ENCODE measurements at regions not wholly inside any gene's neighbourhood (a gene's known extent, or its start where the extent isn't known, plus 50 kb on each side); places are given as distances from the start of the nearest gene placed in this dataset.

DNA sequence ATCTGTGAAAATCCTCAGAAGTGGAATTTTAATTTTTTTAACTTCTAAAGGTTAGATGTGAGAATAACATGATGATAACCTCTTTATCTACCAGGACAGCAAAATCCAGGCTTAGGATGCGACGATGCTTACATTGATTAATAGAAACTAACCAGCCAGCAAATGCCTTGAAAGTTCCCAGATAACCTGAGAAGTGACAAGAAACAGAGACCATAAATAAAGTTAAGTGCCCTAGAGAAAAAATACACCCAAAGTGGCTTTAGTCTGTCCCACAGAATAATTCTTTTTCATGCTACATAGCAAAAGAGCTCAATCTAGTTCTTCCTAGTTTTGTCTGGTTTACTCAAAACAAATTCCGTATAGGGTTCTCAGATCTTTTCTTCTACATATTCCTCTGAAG lies 262.7 kb downstream of the WDR11 start:
- no peaks in the 10 kb centered on the region for H3K27me3 Mint-ChIP-seq (ENCODE audit: low read depth)
- H3K27ac Mint-ChIP-seq (ENCODE audit: unreplicated experiment) = no peak overlapping the region
- no peak overlapping the region for H3K4me3 Mint-ChIP-seq (ENCODE audit: unreplicated experiment)
- peaks cover 1% of the 10 kb centered on the region for H3K36me3 Mint-ChIP-seq (ENCODE audit: low read depth)
- no peak for DNase-seq (ENCODE audit: low spot score)
- TF ChIP-seq, protein P1, sequence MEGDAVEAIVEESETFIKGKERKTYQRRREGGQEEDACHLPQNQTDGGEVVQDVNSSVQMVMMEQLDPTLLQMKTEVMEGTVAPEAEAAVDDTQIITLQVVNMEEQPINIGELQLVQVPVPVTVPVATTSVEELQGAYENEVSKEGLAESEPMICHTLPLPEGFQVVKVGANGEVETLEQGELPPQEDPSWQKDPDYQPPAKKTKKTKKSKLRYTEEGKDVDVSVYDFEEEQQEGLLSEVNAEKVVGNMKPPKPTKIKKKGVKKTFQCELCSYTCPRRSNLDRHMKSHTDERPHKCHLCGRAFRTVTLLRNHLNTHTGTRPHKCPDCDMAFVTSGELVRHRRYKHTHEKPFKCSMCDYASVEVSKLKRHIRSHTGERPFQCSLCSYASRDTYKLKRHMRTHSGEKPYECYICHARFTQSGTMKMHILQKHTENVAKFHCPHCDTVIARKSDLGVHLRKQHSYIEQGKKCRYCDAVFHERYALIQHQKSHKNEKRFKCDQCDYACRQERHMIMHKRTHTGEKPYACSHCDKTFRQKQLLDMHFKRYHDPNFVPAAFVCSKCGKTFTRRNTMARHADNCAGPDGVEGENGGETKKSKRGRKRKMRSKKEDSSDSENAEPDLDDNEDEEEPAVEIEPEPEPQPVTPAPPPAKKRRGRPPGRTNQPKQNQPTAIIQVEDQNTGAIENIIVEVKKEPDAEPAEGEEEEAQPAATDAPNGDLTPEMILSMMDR (IDR thresholded peaks at IDR 0.05) = no peak
- peaks cover 16% of the 10 kb centered on the region for H3K4me1 Mint-ChIP-seq (ENCODE audit: low read depth)
- peaks cover 19% of the 10 kb centered on the region for H3K9me3 Mint-ChIP-seq (ENCODE audit: low read depth)

DNA sequence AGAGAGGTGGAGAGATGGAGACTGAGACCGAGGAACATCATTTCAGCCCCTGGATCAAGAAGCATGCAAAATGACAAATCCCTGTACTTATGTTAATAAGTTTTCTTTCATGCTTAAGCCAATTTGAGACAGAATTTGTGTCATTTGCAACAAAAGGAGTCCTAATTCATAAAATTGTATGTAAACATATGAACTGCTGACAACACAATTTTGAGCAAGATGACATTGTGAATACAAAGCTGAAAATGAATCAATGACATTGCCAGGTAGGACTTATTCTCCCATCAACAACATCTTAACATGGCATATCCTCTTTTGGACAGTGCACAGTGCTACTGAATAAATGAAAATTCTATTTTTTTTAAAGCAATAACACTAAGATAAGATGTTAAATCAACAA lies 264.0 kb downstream of the WDR11 start:
- TF ChIP-seq, protein P1 (IDR thresholded peaks at IDR 0.05) = no peak
- Mint-ChIP-seq H3K27ac (ENCODE audit: unreplicated experiment) (no peak overlapping the region), H3K9me3 (ENCODE audit: low read depth) (peaks cover 19% of the 10 kb centered on the region), H3K4me3 (ENCODE audit: unreplicated experiment) (no peak overlapping the region), H3K36me3 (ENCODE audit: low read depth) (peaks cover 1% of the 10 kb centered on the region), H3K4me1 (ENCODE audit: low read depth) (peaks cover 16% of the 10 kb centered on the region), H3K27me3 (ENCODE audit: low read depth) (peaks cover 4% of the 10 kb centered on the region)
- DNase-seq (ENCODE audit: low spot score) = no peak

DNA sequence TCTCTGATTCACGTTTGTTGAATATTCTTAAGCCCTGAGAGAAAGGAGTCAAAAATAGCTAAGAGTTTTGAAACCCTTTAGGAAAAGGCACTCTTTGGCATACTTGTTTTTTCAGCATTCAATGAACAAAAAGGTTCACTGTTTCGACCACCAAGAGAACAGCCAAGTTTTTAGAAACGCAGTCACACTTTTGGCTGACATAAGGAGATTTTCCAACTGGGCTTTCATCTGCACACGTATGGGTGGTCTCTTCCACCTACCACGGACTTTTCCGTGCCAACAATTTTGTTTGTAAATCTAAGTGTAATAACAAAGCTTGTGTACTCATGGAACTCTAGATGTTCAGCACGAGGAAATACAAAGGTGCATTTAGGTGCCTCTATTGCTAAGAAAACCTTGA lies 270.3 kb downstream of the WDR11 start:
- Mint-ChIP-seq H3K4me1 (ENCODE audit: low read depth) (no peaks in the 10 kb centered on the region), H3K27ac (ENCODE audit: unreplicated experiment) (no peak overlapping the region), H3K9me3 (ENCODE audit: low read depth) (peaks cover 15% of the 10 kb centered on the region), H3K36me3 (ENCODE audit: low read depth) (no peaks in the 10 kb centered on the region), H3K4me3 (ENCODE audit: unreplicated experiment) (no peak overlapping the region), H3K27me3 (ENCODE audit: low read depth) (peaks cover 7% of the 10 kb centered on the region)
- no peak for DNase-seq (ENCODE audit: low spot score)
- TF ChIP-seq, protein P1 (IDR thresholded peaks at IDR 0.05) = no peak

DNA sequence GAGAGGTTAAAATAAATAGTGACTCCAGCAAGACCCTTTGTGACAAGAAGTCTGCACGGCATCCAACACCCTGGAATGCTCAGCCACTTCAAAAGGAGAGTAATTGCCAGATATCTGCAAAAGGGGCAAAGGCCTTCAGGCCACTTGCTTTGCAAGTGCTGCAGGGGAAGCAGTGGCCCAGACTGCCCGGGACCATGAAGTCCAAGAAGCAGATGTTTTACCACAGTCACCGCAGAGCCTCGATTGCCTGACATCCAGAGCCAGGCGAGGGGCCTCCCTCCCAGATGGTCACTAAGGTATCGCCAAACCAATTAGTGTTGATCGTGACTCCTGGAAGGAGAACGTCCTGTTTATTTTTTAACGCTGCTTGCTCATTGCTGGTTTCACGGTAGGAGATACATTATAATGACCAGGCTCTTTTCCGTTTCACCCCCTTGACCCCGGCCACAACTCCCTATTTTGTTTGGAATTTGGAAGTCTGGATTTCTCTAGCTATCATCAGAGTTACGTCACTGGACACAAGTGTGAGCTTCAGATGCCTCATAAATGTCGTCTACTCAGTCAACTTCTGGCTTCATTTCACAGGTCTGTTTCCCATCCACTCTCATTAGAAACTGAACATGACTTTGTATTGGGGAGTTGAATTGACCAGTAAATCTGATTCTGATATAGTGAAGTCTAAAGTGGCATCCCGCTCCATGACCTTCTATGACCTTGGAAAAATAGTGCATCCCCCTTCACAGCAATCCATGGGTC lies 276.2 kb downstream of the WDR11 start:
- no peak for DNase-seq (ENCODE audit: low spot score)
- peaks cover 9% of the 10 kb centered on the region for H3K9me3 Mint-ChIP-seq (ENCODE audit: low read depth)
- no peak overlapping the region for H3K4me3 Mint-ChIP-seq (ENCODE audit: unreplicated experiment)
- H3K27me3 Mint-ChIP-seq (ENCODE audit: low read depth) = peaks cover 11% of the 10 kb centered on the region
- no peaks in the 10 kb centered on the region for H3K4me1 Mint-ChIP-seq (ENCODE audit: low read depth)
- TF ChIP-seq, protein P1 (IDR thresholded peaks at IDR 0.05) = no peak
- H3K36me3 Mint-ChIP-seq (ENCODE audit: low read depth) = no peaks in the 10 kb centered on the region
- H3K27ac Mint-ChIP-seq (ENCODE audit: unreplicated experiment) = no peak overlapping the region

DNA sequence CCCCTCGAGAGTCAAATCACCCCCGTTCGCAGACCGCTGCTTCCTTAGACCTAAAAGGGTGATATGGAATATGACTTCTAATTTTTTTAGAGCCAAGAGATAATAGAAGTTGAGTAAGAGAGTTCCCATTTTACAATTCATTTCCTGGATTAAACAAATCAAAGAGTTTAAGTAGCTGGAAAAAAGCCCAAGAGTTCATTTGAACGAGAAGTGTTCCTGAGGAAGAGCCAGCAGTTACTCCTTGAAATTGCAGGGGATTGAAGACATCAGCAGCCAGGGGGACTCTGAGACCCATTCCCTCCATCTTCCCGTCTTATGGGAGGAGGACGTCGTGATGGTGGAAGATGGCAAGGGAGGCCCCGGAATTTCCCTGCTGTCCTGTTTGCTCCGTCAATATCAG lies 277.0 kb downstream of the WDR11 start:
- peaks cover 4% of the 10 kb centered on the region for H3K9me3 Mint-ChIP-seq (ENCODE audit: low read depth)
- H3K4me3 Mint-ChIP-seq (ENCODE audit: unreplicated experiment) = no peak overlapping the region
- DNase-seq (ENCODE audit: low spot score) = no peak
- H3K27ac Mint-ChIP-seq (ENCODE audit: unreplicated experiment) = no peak overlapping the region
- TF ChIP-seq, protein P1 (IDR thresholded peaks at IDR 0.05) = no peak
- peaks cover 11% of the 10 kb centered on the region for H3K27me3 Mint-ChIP-seq (ENCODE audit: low read depth)
- no peaks in the 10 kb centered on the region for H3K4me1 Mint-ChIP-seq (ENCODE audit: low read depth)
- H3K36me3 Mint-ChIP-seq (ENCODE audit: low read depth) = no peaks in the 10 kb centered on the region

Data from chondrocyte (in vitro differentiated cells).